Fibroblast of lung (primary cell): ENCODE measurements at regions not wholly inside any gene's neighbourhood (a gene's known extent, or its start where the extent isn't known, plus 50 kb on each side); places are given as distances from the start of the nearest gene placed in this dataset.

Experiments used
- DNase-seq, 2 donors: peaks; one replicate each; pipeline versions ENCODE4 v3.0.0 to v3.0.0-alpha.2; 2010; ENCODE audit warnings: low read depth in 2 of 2
- H2AFZ ChIP-seq: 2 replicates; pipeline ENCODE4 v1.5.1; 2012; ENCODE audit warnings: low read length, control low read depth, inconsistent platforms
- H3K27ac ChIP-seq: 2 replicates; pipeline ENCODE4 v1.5.1; 2011; ENCODE audit warnings: low read length, control low read depth; ENCODE audit not compliant: insufficient read depth
- H3K27me3 ChIP-seq: 2 replicates; pipeline ENCODE4 v1.5.1; 2011; ENCODE audit warnings: mild to moderate bottlenecking, low read length; ENCODE audit not compliant: control insufficient read depth, insufficient read depth
- H3K36me3 ChIP-seq: 2 replicates; pipeline ENCODE4 v1.5.1; 2011; ENCODE audit warnings: low read length; ENCODE audit not compliant: control insufficient read depth, insufficient read depth
- H3K4me1 ChIP-seq: 2 replicates; pipeline ENCODE4 v1.5.1; 2011; ENCODE audit warnings: low read length; ENCODE audit not compliant: control insufficient read depth, insufficient read depth; ENCODE audit errors: extremely low read depth
- H3K4me2 ChIP-seq: 2 replicates; pipeline ENCODE4 v1.5.1; 2011; ENCODE audit warnings: low read length, control low read depth; ENCODE audit not compliant: insufficient read depth; ENCODE audit errors: extremely low read depth
- H3K4me3 ChIP-seq, 4 experiments: fragments of 200-600 bp in 1 of 4; sonication (generic) in 1 of 4; replicated peaks in 1 of 4; 2 replicates each; pipeline ENCODE4 v1.5.1; 2011 to 2016; ENCODE audit warnings: low read length in 4 of 4, low read depth in 3 of 4, mild to moderate bottlenecking in 3 of 4, control low read depth in 2 of 4, inconsistent platforms in 1 of 4, mixed read lengths in 1 of 4; ENCODE audit not compliant: insufficient read depth in 1 of 4; ENCODE audit errors: control extremely low read depth in 1 of 4
- H3K79me2 ChIP-seq: 2 replicates; pipeline ENCODE4 v1.5.1; 2012; ENCODE audit warnings: mild to moderate bottlenecking, low read length, inconsistent platforms; ENCODE audit not compliant: control insufficient read depth, insufficient read depth
- H3K9ac ChIP-seq: 2 replicates; pipeline ENCODE4 v1.5.1; 2011; ENCODE audit warnings: mild to moderate bottlenecking, low read length, control low read depth; ENCODE audit not compliant: insufficient read depth
- H3K9me3 ChIP-seq: 2 replicates; pipeline ENCODE4 v1.5.1; 2012; ENCODE audit warnings: low read depth, low read length; ENCODE audit not compliant: control insufficient read depth, insufficient read depth
- H4K20me1 ChIP-seq: 2 replicates; pipeline ENCODE4 v1.5.1; 2011; ENCODE audit warnings: low read length; ENCODE audit not compliant: control insufficient read depth, insufficient read depth; ENCODE audit errors: extremely low read depth
- CTCF ChIP-seq, 2 donors: IDR thresholded peaks in 1 of 2; conservative IDR thresholded peaks in 1 of 2; 1 replicate in 1 of 2; 2 replicates in 1 of 2; pipeline ENCODE4 v1.5.1; 2011 to 2012; ENCODE audit warnings: low read length in 2 of 2, control low read depth in 1 of 2, inconsistent platforms in 1 of 2, low read depth in 1 of 2, mild to moderate bottlenecking in 1 of 2
- EZH2 ChIP-seq: IDR thresholded peaks from 2 replicates; pipeline ENCODE4 v1.5.1; 2012; ENCODE audit warnings: low read length, control low read depth, mild to moderate bottlenecking; ENCODE audit errors: missing control alignments

GRCh38 chr5:68383888-68384310, 168.3 kb downstream of the PIK3R1 start:
- Histone ChIP-seq H3K79me2 (no peaks in the 10 kb centered on the region), H2AFZ (no peak overlapping the region), H3K9me3 (no peaks in the 10 kb centered on the region), H3K4me3 (no peak overlapping the region), H3K4me2 (no peak overlapping the region), H3K27ac (no peak overlapping the region), H4K20me1 (no peaks in the 10 kb centered on the region), H3K36me3 (no peaks in the 10 kb centered on the region), H3K9ac (no peak overlapping the region), H3K27me3 (no peaks in the 10 kb centered on the region), H3K4me1 (no peaks in the 10 kb centered on the region)
- DNase-seq = no peak
- TF ChIP-seq CTCF (conservative IDR thresholded peaks at IDR 0.05 in 1 of 2, IDR thresholded peaks at IDR 0.05 in 1 of 2; ENCODE audit: low read depth in 1 of 2, low read length in 2 of 2) (no peak), EZH2 (no peak)

DNA sequence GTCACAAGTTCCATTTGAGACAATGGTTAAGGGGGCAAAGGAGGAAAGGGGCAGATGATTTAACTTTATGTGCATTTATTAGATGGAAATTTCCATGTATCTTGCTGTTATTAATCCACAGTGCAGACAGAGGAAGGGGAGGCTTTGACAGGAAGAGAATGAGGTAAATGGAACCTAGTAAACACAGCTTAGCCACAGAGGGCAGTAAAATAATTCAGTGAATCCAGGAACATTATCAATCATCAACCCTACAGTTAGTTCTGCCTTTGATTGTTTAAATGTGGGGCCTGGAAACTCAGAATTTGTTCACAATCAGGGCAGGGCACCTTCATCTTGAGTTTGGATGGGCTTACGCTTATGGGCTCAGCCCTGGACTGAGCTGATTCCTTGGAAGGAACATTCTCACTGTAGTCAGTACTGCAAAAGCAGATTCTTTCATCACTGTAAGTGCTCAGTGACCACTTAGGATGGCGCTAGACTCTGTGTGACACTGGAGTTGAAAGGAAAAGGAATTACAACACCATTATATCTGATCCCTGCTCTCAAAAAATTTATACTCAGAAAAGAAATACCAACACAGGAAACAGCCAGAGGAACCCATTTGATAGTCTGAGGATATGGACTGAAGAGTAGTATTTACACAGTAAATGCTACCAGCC, 169.5 kb downstream of the PIK3R1 start:
- Histone ChIP-seq H3K79me2 (no peaks in the 10 kb centered on the region), H2AFZ (no peak overlapping the region), H3K36me3 (no peaks in the 10 kb centered on the region), H3K27me3 (peaks cover 3% of the 10 kb centered on the region), H4K20me1 (no peaks in the 10 kb centered on the region), H3K9ac (no peak overlapping the region), H3K4me2 (no peak overlapping the region), H3K9me3 (no peaks in the 10 kb centered on the region), H3K4me1 (no peaks in the 10 kb centered on the region), H3K4me3 (no peak overlapping the region), H3K27ac (no peak overlapping the region)
- DNase-seq = no peak
- TF ChIP-seq EZH2 (no peak), CTCF (conservative IDR thresholded peaks at IDR 0.05 in 1 of 2, IDR thresholded peaks at IDR 0.05 in 1 of 2; ENCODE audit: low read depth in 1 of 2, low read length in 2 of 2) (no peak)

GRCh38 chr5:68385936-68386335, 170.4 kb downstream of the PIK3R1 start:
- TF ChIP-seq CTCF (conservative IDR thresholded peaks at IDR 0.05 in 1 of 2, IDR thresholded peaks at IDR 0.05 in 1 of 2; ENCODE audit: low read depth in 1 of 2, low read length in 2 of 2) = no peak
- no peak for TF ChIP-seq EZH2
- Histone ChIP-seq H2AFZ (no peak overlapping the region), H3K4me1 (no peaks in the 10 kb centered on the region), H3K9me3 (no peaks in the 10 kb centered on the region), H3K79me2 (no peaks in the 10 kb centered on the region), H3K9ac (no peak overlapping the region), H3K36me3 (no peaks in the 10 kb centered on the region), H3K27ac (no peak overlapping the region), H3K27me3 (peaks cover 3% of the 10 kb centered on the region), H3K4me2 (no peak overlapping the region), H4K20me1 (no peaks in the 10 kb centered on the region), H3K4me3 (no peak overlapping the region)
- no peak for DNase-seq
